M059J (cell line): ENCODE measurements at regions not wholly inside any gene's neighbourhood (a gene's known extent, or its start where the extent isn't known, plus 50 kb on each side); places are given as distances from the start of the nearest gene placed in this dataset.
"Not testable (repeated sequence)": the region's sequence is repeated elsewhere in the genome, so short reads cannot be mapped to it uniquely, and the experiment has no call there.

Experiments used
- DNase-seq: peaks from one replicate; pipeline ENCODE4 v3.0.0-alpha.2; 2012; ENCODE audit warnings: low read depth

DNA sequence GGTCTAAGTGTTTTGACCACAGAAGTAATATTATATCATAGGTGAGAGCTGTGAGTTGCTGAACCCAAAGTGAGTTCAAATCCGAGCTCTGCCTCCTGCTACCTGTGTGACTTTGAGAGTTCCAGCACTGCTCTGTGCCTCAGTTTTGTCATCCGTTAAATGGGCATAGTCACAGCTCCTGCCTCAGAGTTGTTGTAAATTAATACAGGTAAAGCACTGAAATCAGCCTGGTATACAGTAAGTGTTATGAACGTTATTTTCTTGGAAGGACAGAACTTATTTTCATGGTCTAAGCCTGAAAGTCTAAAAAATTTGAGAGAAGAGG, 65.4 kb upstream of the ZNF195 start:
- DNase-seq, result not testable (repeated sequence)

DNA sequence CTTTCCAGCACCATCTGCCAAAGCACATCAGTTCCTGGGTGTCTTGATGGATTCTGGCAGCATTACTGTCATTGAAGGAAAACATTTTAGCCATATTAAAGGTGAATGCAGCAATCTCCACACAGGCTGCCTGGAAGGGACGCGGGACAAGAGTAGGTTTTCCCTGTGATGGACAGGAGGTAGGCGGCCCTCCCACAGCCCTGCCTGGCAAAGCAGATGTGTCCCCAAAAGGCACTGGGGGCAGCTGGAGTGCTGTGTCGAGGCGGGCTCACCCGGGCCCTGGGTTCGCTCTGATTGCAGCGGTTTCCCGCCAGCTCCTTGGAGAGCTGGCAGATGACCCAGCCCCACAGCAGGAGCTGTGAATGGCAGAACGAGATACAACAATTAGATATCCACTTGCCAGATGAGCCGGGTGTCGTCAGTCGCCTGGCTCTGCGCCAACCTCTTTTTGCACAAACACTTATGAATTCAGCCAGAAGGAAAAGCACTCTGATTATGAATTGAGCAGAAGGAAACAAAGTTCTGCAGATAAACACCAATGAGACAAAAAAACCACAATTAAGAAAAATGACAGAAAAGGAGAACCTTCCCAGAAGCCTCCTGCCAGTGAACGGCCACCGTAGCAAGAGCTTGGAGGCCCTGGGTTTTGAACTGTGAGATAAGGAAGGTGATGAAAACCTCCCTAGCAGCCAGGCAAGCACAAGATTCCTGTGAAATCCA, 64.9 kb upstream of the ZNF195 start:
- not testable (repeated sequence) for DNase-seq

DNA sequence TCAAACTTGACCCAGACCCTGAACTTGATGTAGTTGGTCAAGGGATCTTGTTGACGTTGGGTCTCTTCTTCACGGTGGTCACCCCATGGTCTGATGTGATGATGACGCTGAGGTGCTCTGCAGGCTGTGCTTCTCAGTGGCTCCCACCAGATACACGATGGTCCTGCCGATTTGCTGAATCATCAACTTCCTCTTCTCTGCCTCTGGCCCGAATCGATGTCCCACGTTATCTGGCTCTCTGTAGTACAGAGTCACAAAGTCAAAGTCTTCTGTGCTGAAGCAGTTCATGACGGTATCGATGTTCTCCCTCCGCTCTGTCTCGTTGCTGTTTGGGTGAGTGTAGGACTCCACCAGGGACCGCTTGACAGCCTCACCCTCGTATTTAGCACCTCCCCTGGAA, 58.5 kb upstream of the ZNF195 start:
- DNase-seq, result not testable (repeated sequence)

DNA sequence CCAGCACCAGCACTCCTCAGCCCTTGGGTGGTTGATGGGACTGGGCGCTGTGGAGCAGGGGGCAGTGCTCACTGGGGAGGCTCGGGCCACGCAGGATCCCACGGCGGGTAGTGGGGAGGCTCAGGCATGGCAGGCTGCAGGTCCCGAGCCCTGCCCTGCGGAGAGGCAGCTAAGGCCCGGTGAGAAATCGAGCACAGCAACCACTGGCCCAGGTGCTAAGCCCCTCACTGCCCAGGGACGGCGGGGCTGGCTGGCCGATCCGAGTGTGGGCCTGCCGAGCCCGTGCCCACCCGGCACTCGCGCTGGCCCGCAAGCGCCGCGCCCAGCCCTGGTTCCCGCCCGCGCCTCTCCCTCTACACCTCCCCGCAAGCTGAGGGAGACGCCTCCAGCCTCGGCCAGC, 56.0 kb upstream of the ZNF195 start:
- DNase-seq, result no peak

DNA sequence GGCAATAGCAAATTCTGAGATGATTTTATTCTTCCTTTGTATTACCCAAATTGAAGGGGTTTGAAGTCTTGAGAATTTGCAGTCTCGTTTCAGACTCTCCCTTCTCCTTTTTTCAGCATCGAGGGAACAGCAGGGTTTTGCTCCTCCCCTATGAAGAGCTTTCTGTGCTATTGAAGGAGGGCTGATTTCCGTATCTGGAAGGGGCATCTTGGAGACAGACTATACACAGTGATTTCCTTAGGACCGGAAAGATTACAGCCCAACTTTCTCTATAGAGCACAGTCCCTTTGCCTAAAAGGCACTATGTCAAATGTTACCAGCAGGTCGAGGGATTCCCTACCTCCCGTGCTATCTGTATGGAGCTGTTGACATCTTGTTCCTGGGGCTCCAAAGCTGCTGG, 50.2 kb upstream of the ZNF195 start:
- not testable (repeated sequence) for DNase-seq
